Forelimb muscle (tissue), 1 donor: ENCODE measurements at regions not wholly inside any gene's neighbourhood (a gene's known extent, or its start where the extent isn't known, plus 50 kb on each side); places are given as distances from the start of the nearest gene placed in this dataset.

Experiments
- DNase-seq: peaks from one replicate; pipeline ENCODE4 v3.0.0-alpha.2; 2013; ENCODE audit warnings: low read depth

GRCh38 chr3:178480795-178481194 is 55.4 kb upstream of the KCNMB2 start:
- no peak for DNase-seq

GRCh38 chr3:178482981-178483380 is 53.3 kb upstream of the KCNMB2 start:
- DNase-seq = no peak

DNA sequence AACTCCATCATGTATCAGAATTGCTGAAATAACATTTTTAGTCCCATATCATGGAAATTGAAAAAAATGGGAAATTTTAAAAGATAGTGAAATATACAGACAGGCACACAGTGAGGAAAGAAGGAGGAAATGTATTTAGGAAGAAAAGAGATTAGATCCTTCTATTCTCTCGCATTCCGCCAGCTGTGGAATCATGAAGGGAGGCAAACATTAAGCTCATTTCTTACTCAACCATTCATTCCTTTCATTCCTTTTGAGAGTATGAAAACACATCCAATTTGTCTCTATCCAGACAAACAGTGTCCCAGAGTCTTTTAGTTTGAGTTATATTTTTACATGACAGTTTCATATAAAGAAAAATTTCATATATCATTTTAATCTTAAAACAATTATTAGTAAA is 52.5 kb upstream of the KCNMB2 start:
- no peak for DNase-seq

- DNase-seq = no peak
These were observed 50.5 kb upstream of the KCNMB2 start for GRCh38 chr3:178485756-178486155.
